NCI-H526 (cell line): ENCODE measurements at regions not wholly inside any gene's neighbourhood (a gene's known extent, or its start where the extent isn't known, plus 50 kb on each side); places are given as distances from the start of the nearest gene placed in this dataset.
A peak's percentile ranks its signal among the peaks of the same experiment; 100 is the strongest.
"Not testable (repeated sequence)": the region's sequence is repeated elsewhere in the genome, so short reads cannot be mapped to it uniquely, and the experiment has no call there.

Source experiments
- DNase-seq, 2 experiments: peaks; one replicate each; lab custom pipeline; 2025; lab: John Stamatoyannopoulos, UW

DNA sequence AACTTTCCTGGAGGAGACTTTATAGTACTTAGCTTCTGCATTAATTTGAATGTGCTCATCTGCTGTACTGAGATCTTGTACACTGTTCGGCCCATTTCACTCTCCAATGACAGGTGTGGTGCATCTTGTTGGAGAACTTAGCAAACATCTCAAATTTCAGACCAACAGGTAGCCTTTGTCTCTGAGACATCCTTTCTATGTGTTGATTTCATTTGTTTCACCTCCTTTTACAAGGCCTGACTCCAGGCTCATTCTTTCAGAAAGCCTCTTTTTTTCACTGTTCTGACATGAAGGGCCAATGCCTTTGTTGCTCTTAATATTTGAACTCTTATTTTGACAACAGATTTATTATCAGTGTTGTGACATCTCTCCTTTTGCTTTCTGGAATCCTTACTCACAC, 271.8 kb upstream of the FANCL start:
- peak; percentile 59 to 60 for DNase-seq

- no peak for DNase-seq
Observed at GRCh38 chr2:58508006-58508405, 266.9 kb upstream of the FANCL start.

DNA sequence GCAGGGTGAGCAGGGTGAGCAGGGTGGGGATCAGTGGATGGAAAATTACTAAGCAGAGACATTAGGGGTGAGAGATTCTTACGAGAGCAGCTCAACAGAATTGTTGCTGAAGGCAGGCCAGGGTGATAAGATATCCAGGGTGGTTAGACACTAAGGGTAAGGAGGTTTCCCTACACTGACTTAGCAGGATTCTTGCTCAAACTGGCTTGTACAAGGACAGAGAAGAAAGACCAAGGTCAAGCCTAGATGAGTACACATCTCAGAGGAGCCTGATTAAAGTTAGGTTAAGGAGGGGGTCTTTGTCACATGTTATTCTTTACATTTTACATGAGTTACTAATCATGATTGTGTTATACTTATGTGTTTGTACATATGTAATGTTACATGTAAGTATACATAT, 262.8 kb upstream of the FANCL start:
- no peak for DNase-seq

GRCh38 chr2:58502931-58503330, 261.8 kb upstream of the FANCL start:
- DNase-seq, result peak in 1 of 2 experiments; percentile 26

GRCh38 chr2:58501371-58502160, 260.4 kb upstream of the FANCL start:
- no peak for DNase-seq

GRCh38 chr2:58497168-58497567, 256.0 kb upstream of the FANCL start:
- no peak for DNase-seq

DNA sequence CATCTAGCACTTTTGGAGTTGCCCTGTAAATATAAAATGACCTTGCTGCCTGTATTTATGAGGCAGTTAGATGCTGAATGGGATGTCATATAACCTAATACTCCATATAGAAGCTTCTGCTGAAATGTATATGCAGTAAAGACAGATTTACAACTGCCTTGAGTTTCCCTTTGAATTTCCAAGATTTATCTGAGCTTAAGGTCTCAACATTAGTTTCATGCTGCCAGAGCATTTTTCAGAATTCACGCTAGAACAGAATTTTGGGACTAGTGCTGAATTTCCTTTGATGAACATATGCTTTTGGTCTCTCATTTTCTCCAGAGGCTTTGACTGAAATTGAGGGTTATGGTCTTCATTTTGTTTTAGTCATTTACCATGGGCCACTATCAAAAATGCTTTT, 254.7 kb upstream of the FANCL start:
- no peak for DNase-seq

GRCh38 chr2:58494071-58494501, 253.0 kb upstream of the FANCL start:
- no peak for DNase-seq

DNA sequence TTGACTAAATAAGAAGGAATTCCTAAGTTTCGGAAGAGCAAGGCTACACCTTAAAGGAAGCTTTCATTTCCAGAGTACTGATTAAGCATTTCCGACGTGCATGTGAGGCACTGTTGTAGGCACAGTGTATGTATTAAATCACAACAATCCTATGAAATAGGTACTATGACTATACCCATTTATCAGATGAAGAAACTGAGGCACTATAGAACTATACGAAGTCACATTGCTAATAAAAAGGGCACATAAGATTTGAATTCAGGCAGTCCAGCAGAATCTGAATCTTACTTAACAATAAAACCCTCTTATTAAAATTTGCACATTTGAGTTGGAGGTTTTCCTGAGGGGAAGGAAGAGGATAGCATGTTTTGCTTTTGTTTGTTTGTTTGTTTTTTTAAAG, 243.5 kb upstream of the FANCL start:
- no peak for DNase-seq

- DNase-seq, result no peak
Observed at GRCh38 chr2:58484221-58484620, 243.1 kb upstream of the FANCL start.

DNA sequence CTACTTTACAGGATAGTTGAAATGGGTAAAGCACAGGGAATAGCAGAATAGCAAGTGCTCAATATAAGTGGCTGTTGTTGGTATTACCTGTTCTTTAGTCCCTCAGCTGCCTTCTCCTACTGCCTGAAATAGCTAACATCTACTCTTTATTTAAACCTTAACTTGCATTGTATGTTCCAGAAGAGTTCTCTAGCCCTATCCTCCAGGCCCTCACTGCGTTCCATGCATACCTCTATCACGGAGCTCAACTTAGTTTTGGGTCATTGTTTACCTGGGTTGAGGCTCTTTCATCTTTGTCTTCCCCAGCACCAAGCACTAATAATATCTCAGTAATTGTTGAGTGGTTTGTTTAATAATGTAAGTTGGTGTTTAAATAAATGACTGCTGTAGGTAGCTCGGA, 242.2 kb upstream of the FANCL start:
- DNase-seq, result no peak

GRCh38 chr2:58481670-58482069, 240.5 kb upstream of the FANCL start:
- no peak for DNase-seq

DNA sequence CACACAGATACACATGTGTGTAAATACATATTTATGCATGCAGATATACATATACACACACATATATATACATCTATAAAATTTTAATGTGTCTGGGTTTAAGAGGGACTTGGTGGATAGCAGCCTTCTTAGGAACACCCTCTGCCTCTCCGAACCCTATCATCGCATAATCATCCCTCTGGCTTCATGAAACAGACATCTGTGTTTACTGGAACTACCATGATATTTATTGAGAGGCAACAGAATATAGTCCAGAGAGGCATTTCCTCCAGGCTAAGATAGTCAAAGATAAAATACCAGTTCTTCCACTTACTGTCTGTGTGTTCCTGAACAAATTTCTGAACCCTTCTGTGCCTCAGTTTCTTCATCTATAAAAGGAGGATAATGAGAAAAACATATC, 239.0 kb upstream of the FANCL start:
- DNase-seq, result no peak

DNA sequence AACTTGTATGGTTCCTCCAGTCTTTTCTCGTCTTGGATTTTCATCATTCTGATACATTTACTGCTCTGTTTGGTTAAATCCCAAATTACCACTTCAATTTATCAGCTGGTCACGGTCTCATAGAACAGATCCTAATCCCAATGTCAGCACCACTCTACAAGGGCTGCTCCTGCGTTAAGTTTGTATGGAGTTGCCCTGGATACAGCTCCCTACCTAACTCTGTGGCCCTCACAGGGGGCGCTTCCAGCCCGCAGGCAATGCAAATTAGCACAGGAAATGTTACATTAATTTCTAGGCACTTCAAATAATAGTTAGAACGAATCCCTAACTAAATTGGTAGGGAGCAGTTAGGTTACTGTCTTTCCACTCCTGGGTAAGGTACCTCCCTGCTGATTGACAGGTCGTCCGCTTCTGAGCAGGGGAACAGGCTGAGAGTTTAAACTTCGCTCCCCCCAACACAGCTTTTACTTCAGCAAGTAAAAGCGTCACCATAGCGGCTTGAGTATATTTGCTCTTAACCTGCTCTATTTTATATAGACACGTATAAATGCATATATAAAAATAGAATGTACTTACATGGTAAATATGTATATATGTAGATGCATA, 238.5 kb upstream of the FANCL start:
- DNase-seq, result peak; percentile 23 to 50

DNA sequence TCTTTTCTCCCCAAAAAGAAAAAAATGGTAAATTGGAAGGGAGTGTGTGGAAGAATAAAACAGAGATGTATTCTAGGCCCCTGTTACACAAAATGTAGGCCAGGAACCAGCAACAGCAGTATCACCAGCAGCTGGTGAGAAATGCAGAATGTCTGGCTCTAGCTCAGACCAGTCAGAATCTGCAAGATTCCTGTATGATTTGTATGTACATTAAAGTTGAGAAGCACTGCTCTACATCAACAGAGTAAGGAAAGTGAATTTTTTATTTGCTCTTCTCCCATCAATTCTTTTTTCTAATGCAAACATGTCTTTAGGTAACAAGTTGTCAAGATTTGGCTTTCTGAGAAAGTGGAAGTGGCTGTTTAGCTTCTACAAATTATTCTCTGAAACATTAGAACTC, 235.4 kb upstream of the FANCL start:
- DNase-seq, result no peak

- DNase-seq, result no peak
Observed at GRCh38 chr2:58475756-58476155, 234.6 kb upstream of the FANCL start.

GRCh38 chr2:58473165-58473564, 232.0 kb upstream of the FANCL start:
- no peak for DNase-seq

DNA sequence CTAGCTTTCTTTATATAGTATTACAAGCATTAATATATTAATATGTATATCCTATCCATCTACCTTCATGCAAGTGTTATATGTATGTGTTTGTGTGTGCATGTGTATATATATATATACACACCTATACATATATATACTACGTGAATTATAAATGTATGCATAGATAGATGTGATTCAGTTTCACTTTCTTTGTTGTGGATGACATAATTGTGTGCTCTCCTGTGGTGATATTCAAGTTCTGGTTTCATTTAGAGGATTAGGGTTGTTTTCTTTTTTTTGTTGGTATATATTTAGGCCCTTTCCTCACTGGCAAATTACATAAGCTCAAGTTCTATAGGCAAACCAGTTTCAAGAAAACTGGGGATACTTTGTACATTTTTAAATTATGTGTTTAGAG, 225.7 kb upstream of the FANCL start:
- no peak for DNase-seq

DNA sequence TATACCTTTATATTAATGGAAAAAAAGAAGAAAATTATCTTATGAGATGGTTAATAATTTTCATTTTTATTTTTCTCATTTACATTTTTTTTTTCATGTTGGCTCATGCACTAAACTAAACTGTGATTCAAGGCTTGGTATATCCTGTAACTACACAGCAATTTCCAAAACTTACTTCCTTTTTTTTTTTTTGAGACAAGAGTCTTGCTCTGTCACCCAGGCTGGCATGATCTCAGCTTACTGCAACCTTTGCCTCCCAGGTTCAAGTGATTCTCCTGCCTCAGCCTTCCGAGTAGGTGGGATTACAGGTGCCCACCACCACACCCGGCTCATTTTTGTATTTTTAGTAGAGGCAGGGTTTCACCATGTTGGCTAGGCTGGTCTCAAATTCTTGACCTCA, 224.9 kb upstream of the FANCL start:
- not testable (repeated sequence) for DNase-seq

GRCh38 chr2:58460670-58461069, 219.5 kb upstream of the FANCL start:
- DNase-seq, result no peak

DNA sequence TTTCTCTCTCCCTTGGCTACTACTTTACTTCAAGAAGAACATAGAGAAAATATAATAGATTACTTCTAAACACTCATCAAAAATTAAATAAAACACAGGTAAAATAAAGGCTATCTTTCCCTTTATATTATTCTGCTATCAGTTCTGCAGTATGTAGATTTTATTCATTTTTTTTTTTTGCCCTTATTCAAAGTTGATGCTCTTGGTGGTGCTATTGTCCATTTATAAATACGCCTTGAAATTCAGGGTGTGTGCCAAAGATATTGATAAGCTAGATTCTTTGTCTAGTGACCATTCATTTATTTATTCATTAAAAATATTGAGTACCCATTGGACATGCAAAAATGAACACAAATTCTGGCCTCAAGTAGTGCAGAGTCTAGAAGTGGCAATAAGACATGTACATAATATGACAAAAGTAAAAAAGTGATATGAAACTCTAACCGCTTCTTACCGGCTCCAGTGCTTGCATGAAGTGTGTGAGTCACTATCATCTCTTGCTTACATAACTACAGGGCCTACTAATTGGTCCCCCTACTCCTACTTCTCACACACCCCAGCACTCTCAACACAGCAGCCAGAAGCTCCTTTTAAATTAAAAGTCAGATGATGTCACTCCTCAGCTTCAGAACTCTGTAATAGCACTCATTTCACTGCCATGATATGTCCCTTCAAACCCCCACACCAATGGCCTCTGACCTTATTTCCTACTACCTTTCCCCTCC, 208.3 kb upstream of the FANCL start:
- peak in 1 of 2 experiments; percentile 27 for DNase-seq

DNA sequence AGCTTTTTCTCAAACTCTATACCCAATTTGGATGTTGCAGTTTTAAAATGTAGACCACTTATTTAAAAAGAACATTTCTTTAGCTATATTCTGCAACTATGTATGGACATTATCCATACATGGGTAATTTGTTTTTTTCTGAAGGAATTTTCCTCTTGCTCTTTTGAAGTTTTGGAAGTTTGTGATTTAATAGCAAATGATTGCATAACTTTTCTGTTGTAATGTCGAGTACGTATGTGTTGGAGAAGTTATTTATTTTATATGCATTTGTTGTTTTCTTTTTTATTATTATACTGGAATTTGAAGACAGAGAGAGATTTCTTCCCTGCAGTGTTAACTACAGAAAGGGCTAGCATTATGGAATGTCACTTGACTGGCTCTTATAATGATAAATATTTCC, 207.7 kb upstream of the FANCL start:
- no peak for DNase-seq

- DNase-seq, result peak; percentile 86 to 94
Observed at GRCh38 chr2:58448065-58448507, 207.0 kb upstream of the FANCL start.
